ENCODE measurements at regions not wholly inside any gene's neighbourhood (a gene's known extent, or its start where the extent isn't known, plus 50 kb on each side); places are given as distances from the start of the nearest gene placed in this dataset.

DNA sequence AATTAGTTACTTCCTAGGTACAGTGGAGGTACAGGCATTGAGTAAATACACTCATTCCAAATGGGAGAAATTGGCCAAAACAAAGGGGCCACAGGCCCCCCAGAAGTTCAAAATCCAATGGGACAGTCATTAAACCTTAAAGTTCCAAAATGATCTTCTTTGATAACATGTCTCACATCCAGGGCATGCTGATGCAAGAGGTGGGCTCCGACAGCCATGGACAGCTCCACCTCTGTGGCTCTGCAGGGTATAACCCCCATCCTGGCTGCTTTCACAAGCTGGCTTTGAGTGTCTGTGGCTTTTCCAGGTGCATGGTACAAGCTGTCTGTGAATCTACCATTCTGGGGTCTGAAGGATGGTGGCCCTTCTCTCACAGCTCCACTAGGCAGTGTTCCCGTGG is 488.7 kb downstream of the DCDC2C start:
- H3K4me1 ChIP-seq (ENCODE audit: low read length) = no peaks in the 10 kb centered on the region
- no peaks in the 10 kb centered on the region for H3K27me3 ChIP-seq (ENCODE audit: low read depth, low read length)
- no peak overlapping the region for H3K9ac ChIP-seq (ENCODE audit: low read length)
- TF ChIP-seq CTCF (IDR thresholded peaks at IDR 0.05; ENCODE audit: low read depth, low read length) = no peak
- TF ChIP-seq EZH2phosphoT487 (IDR thresholded peaks at IDR 0.05; ENCODE audit: low read depth) = no peak
- H3K9me3 ChIP-seq (ENCODE audit: insufficient read depth, low read length) = no peaks in the 10 kb centered on the region
- H3K4me3 ChIP-seq (ENCODE audit: low read length) = no peak overlapping the region
- H3K27ac ChIP-seq (ENCODE audit: low read length) = no peak overlapping the region
- H3K79me2 ChIP-seq (ENCODE audit: low read length) = no peaks in the 10 kb centered on the region
- H4K20me1 ChIP-seq (ENCODE audit: insufficient read depth, low read length) = no peaks in the 10 kb centered on the region
- no peak overlapping the region for H2AFZ ChIP-seq (ENCODE audit: low read depth, low read length)
- H3K36me3 ChIP-seq (replicated peaks; ENCODE audit: low read depth, low read length) = no peaks in the 10 kb centered on the region
- H3K4me2 ChIP-seq (ENCODE audit: low read length) = no peak overlapping the region

DNA sequence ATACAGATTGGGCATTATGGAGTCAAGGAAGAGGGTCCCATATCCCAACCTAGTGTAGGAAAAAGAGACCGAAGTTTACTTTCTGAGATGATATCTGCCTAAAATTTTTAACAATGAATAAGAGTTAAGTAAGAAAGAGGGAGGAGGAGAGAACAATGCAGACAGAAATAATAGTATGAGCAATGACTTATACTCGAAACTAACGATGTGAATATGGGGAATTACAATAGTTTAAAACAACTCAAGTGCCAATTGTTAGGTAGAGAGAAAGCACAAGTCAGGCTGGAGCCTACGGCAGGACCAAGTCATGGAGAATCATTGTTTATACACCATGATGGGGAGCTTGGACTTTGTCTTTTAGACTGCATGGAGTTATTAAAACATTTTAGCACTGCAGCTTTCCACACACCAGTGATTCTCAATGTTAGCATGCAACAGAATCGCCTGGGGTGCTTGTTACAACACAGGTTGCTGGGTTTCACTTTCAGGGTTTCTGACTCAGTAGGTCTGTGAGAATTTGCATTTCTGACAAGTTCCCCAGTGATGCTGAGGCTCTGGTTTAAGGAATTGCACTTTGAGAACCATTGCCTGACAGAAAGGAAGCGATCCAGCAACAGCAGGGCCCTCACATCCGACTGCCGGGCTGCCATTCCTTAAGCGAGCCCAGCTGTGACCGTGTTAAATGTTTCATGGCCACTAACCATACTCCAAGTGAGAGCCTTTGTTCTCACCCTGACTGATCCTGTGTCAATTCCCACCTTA is 511.2 kb downstream of the DCDC2C start:
- Histone ChIP-seq H3K9ac (ENCODE audit: low read length) (no peak overlapping the region), H3K4me2 (ENCODE audit: low read length) (peak overlapping the region; percentile 17; the same call in 1 of the 2 replicates), H3K4me3 (ENCODE audit: low read length) (no peak overlapping the region), H3K27ac (ENCODE audit: low read length) (no peak overlapping the region), H2AFZ (ENCODE audit: low read depth, low read length) (no peak overlapping the region), H3K79me2 (ENCODE audit: low read length) (no peaks in the 10 kb centered on the region), H3K36me3 (replicated peaks; ENCODE audit: low read depth, low read length) (no peaks in the 10 kb centered on the region), H4K20me1 (ENCODE audit: insufficient read depth, low read length) (no peaks in the 10 kb centered on the region), H3K4me1 (ENCODE audit: low read length) (peaks cover 2% of the 10 kb centered on the region; the same call in 1 of the 2 replicates), H3K9me3 (ENCODE audit: insufficient read depth, low read length) (no peaks in the 10 kb centered on the region), H3K27me3 (ENCODE audit: low read depth, low read length) (no peaks in the 10 kb centered on the region)
- TF ChIP-seq CTCF (IDR thresholded peaks at IDR 0.05; ENCODE audit: low read depth, low read length) = no peak
- TF ChIP-seq EZH2phosphoT487 (IDR thresholded peaks at IDR 0.05; ENCODE audit: low read depth) = no peak

GRCh38 chr2:4217737-4218136 is 514.4 kb downstream of the DCDC2C start:
- H3K79me2 ChIP-seq (ENCODE audit: low read length) = no peaks in the 10 kb centered on the region
- no peaks in the 10 kb centered on the region for H4K20me1 ChIP-seq (ENCODE audit: insufficient read depth, low read length)
- no peak overlapping the region for H2AFZ ChIP-seq (ENCODE audit: low read depth, low read length)
- H3K36me3 ChIP-seq (replicated peaks; ENCODE audit: low read depth, low read length) = no peaks in the 10 kb centered on the region
- peaks cover 2% of the 10 kb centered on the region; the same call in 1 of the 2 replicates for H3K4me1 ChIP-seq (ENCODE audit: low read length)
- H3K9me3 ChIP-seq (ENCODE audit: insufficient read depth, low read length) = no peaks in the 10 kb centered on the region
- no peak overlapping the region for H3K9ac ChIP-seq (ENCODE audit: low read length)
- no peak overlapping the region for H3K4me3 ChIP-seq (ENCODE audit: low read length)
- H3K4me2 ChIP-seq (ENCODE audit: low read length) = no peak overlapping the region
- no peaks in the 10 kb centered on the region for H3K27me3 ChIP-seq (ENCODE audit: low read depth, low read length)
- H3K27ac ChIP-seq (ENCODE audit: low read length) = no peak overlapping the region
- TF ChIP-seq CTCF (IDR thresholded peaks at IDR 0.05; ENCODE audit: low read depth, low read length) (no peak), EZH2phosphoT487 (IDR thresholded peaks at IDR 0.05; ENCODE audit: low read depth) (no peak)

- Histone ChIP-seq H3K36me3 (replicated peaks; ENCODE audit: low read depth, low read length) (no peaks in the 10 kb centered on the region), H3K27ac (ENCODE audit: low read length) (no peak overlapping the region), H2AFZ (ENCODE audit: low read depth, low read length) (no peak overlapping the region), H3K4me3 (ENCODE audit: low read length) (no peak overlapping the region), H3K79me2 (ENCODE audit: low read length) (no peaks in the 10 kb centered on the region), H3K9ac (ENCODE audit: low read length) (no peak overlapping the region), H3K27me3 (ENCODE audit: low read depth, low read length) (no peaks in the 10 kb centered on the region), H3K4me2 (ENCODE audit: low read length) (no peak overlapping the region), H3K4me1 (ENCODE audit: low read length) (peaks cover 2% of the 10 kb centered on the region; the same call in 1 of the 2 replicates), H4K20me1 (ENCODE audit: insufficient read depth, low read length) (no peaks in the 10 kb centered on the region), H3K9me3 (ENCODE audit: insufficient read depth, low read length) (no peaks in the 10 kb centered on the region)
- no peak for TF ChIP-seq CTCF (IDR thresholded peaks at IDR 0.05; ENCODE audit: low read depth, low read length)
- TF ChIP-seq EZH2phosphoT487 (IDR thresholded peaks at IDR 0.05; ENCODE audit: low read depth) = no peak
Measured at GRCh38 chr2:4219101-4219500, 515.7 kb downstream of the DCDC2C start.

Data from OCI-LY3 (cell line).